Trophoblast cell (in vitro differentiated cells and primary cell): ENCODE measurements at regions not wholly inside any gene's neighbourhood (a gene's known extent, or its start where the extent isn't known, plus 50 kb on each side); places are given as distances from the start of the nearest gene placed in this dataset.
"Not testable (repeated sequence)": the region's sequence is repeated elsewhere in the genome, so short reads cannot be mapped to it uniquely, and the experiment has no call there.

Experiments used
- DNase-seq, 2 donors: peaks; one replicate each; pipeline ENCODE4 v3.0.0-alpha.2; 2016
- H2AFZ ChIP-seq: 2 replicates; pipeline ENCODE4 v1.6.1; 2013; ENCODE audit warnings: low read length, moderate library complexity, mild to moderate bottlenecking; ENCODE audit not compliant: insufficient read depth, poor library complexity
- H2AK5ac ChIP-seq: 2 replicates; pipeline ENCODE4 v1.6.1; 2013; ENCODE audit warnings: mild to moderate bottlenecking, low read length
- H2BK120ac ChIP-seq: 2 replicates; pipeline ENCODE4 v1.6.1; 2013; ENCODE audit warnings: low read length, mild to moderate bottlenecking, moderate library complexity; ENCODE audit not compliant: insufficient read depth, poor library complexity
- H2BK12ac ChIP-seq: 2 replicates; pipeline ENCODE4 v1.6.1; 2013; ENCODE audit warnings: mild to moderate bottlenecking, low read length, moderate library complexity
- H2BK5ac ChIP-seq: 2 replicates; pipeline ENCODE4 v1.6.1; 2013; ENCODE audit warnings: low read length, low read depth, moderate library complexity, mild to moderate bottlenecking; ENCODE audit not compliant: poor library complexity
- H3K14ac ChIP-seq: 2 replicates; pipeline ENCODE4 v1.6.1; 2013; ENCODE audit warnings: mild to moderate bottlenecking, low read length
- H3K18ac ChIP-seq: 2 replicates; pipeline ENCODE4 v1.6.1; 2013; ENCODE audit warnings: mild to moderate bottlenecking, low read length
- H3K23ac ChIP-seq: 2 replicates; pipeline ENCODE4 v1.6.1; 2013; ENCODE audit warnings: low read length
- H3K27ac ChIP-seq: 2 replicates; pipeline ENCODE4 v1.5.1; 2013; ENCODE audit warnings: low read depth, mild to moderate bottlenecking, inconsistent platforms, low read length, moderate library complexity
- H3K27me3 ChIP-seq: 2 replicates; pipeline ENCODE4 v1.6.1; 2013; ENCODE audit warnings: inconsistent platforms, mild to moderate bottlenecking, low read length, moderate library complexity; ENCODE audit not compliant: insufficient read depth
- H3K36me3 ChIP-seq, 2 experiments: 1 replicate in 1 of 2; 2 replicates in 1 of 2; pipeline ENCODE4 v1.6.1; 2013; ENCODE audit warnings: low read length in 2 of 2, mild to moderate bottlenecking in 2 of 2, moderate library complexity in 1 of 2; ENCODE audit not compliant: insufficient read depth in 2 of 2, control insufficient read depth in 1 of 2
- H3K4ac ChIP-seq: 2 replicates; pipeline ENCODE4 v1.6.1; 2013; ENCODE audit warnings: low read depth, mild to moderate bottlenecking, low read length, moderate library complexity
- H3K4me1 ChIP-seq, 2 experiments: 1 replicate in 1 of 2; 2 replicates in 1 of 2; pipeline ENCODE4 v1.6.1; 2013; ENCODE audit warnings: low read length in 2 of 2, mild to moderate bottlenecking in 2 of 2, moderate library complexity in 1 of 2; ENCODE audit not compliant: insufficient read depth in 2 of 2, control insufficient read depth in 1 of 2
- H3K4me2 ChIP-seq: 2 replicates; pipeline ENCODE4 v1.6.1; 2013; ENCODE audit warnings: inconsistent platforms, mild to moderate bottlenecking, low read length, moderate library complexity
- H3K4me3 ChIP-seq: 2 replicates; pipeline ENCODE4 v1.5.1; 2013; ENCODE audit warnings: mild to moderate bottlenecking, low read depth, low read length, inconsistent platforms
- H3K79me1 ChIP-seq: one replicate; pipeline ENCODE4 v1.6.1; 2013; ENCODE audit warnings: low read length
- H3K79me2 ChIP-seq: 2 replicates; pipeline ENCODE4 v1.6.1; 2013; ENCODE audit warnings: low read length, mild to moderate bottlenecking; ENCODE audit not compliant: control insufficient read depth, insufficient read depth, poor library complexity
- H3K9ac ChIP-seq: 2 replicates; pipeline ENCODE4 v1.6.1; 2013; ENCODE audit warnings: mild to moderate bottlenecking, low read length
- H3K9me3 ChIP-seq: 2 replicates; pipeline ENCODE4 v1.6.1; 2013; ENCODE audit warnings: low read depth, mild to moderate bottlenecking, control low read depth, inconsistent platforms, low read length; ENCODE audit not compliant: insufficient read depth
- H4K12ac ChIP-seq: 2 replicates; pipeline ENCODE4 v1.6.1; 2013; ENCODE audit warnings: low read depth, mild to moderate bottlenecking, low read length, moderate library complexity
- H4K8ac ChIP-seq: 2 replicates; pipeline ENCODE4 v1.6.1; 2013; ENCODE audit warnings: low read depth, mild to moderate bottlenecking, low read length, moderate library complexity
- H4K91ac ChIP-seq: one replicate; pipeline ENCODE4 v1.6.1; 2013; ENCODE audit warnings: low read depth, mild to moderate bottlenecking, low read length, moderate library complexity
- WGBS: extraction: QIAGEN DNeasy Blood & Tissue Kit; methylation state at CpG from one replicate; pipeline ENCODE4 v1.1.7; 2013; ENCODE audit warnings: missing lambda C conversion rate; ENCODE audit not compliant: insufficient read length, insufficient coverage; ENCODE audit errors: extremely low coverage; 5-methylcytosine and 5-hydroxymethylcytosine counted together

DNA sequence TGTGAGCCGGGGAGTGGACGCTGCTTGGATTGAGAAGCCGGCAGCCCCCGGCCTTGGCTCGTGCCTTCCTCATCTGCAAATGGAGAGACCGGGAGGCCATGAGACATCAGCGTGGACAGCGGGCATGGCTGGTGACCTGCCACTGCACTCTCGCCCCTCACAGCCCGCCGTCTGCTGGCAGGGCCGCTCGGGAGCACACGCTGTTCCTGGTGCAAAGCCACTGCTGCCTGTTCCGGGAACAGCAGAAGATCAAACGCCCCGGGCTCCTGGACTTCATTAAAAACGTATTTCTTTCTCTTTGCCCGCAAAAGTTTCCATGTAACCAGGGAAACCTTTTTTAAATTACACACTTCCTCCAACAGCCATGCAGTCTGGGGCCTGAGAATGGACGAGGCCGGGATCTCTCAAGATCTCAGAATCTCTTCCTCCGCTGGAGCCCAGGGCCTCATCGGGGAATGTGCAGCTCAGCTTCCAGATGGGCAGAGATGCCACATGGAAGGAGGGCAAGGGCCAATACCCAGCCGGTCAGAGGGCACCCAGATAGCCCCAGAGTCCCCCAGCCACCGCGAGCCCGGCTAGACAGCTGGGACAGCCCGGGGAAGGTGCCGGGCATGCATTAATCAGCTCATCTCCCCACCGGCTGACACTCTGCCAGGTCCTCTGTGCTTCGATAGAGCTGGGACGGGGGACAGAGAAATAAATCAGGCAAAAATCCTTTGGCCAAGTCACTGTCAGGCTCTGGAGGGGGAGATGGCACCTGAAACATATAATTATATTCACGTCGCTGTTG, 62.8 kb upstream of the PRR5 start:
- no peak overlapping the region for H4K8ac ChIP-seq
- no peak overlapping the region for H3K4ac ChIP-seq
- no peaks in the 10 kb centered on the region for H3K27me3 ChIP-seq
- H3K79me1 ChIP-seq = no peaks in the 10 kb centered on the region
- no peak overlapping the region for H2BK12ac ChIP-seq
- H3K4me2 ChIP-seq = no peak overlapping the region
- H3K9ac ChIP-seq = no peak overlapping the region
- peaks cover 5% of the 10 kb centered on the region for H3K9me3 ChIP-seq
- no peak overlapping the region for H2AK5ac ChIP-seq
- no peaks in the 10 kb centered on the region for H3K36me3 ChIP-seq
- no peak overlapping the region for H3K14ac ChIP-seq
- H3K27ac ChIP-seq = no peak overlapping the region
- WGBS = no CpG with 5 or more reads among the region's 34 CpGs
- H3K23ac ChIP-seq = no peak overlapping the region
- no peak overlapping the region for H2AFZ ChIP-seq
- no peak overlapping the region for H4K12ac ChIP-seq
- no peak for DNase-seq
- no peak overlapping the region for H2BK5ac ChIP-seq
- no peak overlapping the region for H3K4me3 ChIP-seq
- no peaks in the 10 kb centered on the region for H3K4me1 ChIP-seq
- no peaks in the 10 kb centered on the region for H3K79me2 ChIP-seq
- H4K91ac ChIP-seq = no peak overlapping the region
- no peak overlapping the region for H3K18ac ChIP-seq
- H2BK120ac ChIP-seq = no peak overlapping the region

DNA sequence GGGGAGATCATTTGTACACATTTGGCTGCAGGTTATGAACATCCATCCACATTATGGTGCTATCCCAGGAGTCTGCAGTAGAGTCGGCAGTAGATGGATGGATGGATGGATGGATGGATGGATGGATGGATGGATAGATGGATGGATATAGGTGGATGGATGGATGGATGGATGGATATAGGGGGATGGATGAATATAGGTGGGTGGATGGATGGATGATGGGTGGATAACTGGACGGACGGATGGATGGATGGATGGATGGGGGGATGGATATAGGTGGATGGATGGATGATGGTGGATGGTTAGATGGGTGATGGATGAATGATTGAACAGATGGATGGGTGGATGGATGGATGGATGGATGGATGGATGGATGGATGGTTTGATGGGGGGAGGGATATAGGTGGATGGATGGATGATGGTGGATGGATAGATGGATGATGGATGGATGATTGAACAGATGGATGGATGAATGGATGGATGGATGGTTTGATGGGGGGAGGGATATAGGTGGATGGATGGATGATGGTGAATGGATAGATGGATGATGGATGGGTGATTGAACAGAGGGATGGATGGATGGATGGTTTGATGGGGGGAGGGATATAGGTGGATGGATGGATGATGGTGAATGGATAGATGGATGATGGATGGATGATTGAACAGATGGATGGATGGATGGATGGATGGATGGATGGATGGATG, 65.3 kb upstream of the PRR5 start:
- not testable (repeated sequence) for H3K9ac ChIP-seq, H2BK12ac ChIP-seq, H3K14ac ChIP-seq, H4K8ac ChIP-seq, H3K79me1 ChIP-seq, H2AK5ac ChIP-seq, H3K27me3 ChIP-seq, H3K23ac ChIP-seq, H3K4ac ChIP-seq, H3K4me2 ChIP-seq, H4K12ac ChIP-seq, H3K9me3 ChIP-seq, H3K18ac ChIP-seq, H3K79me2 ChIP-seq, DNase-seq, H2BK120ac ChIP-seq, H3K27ac ChIP-seq, H2AFZ ChIP-seq, H3K36me3 ChIP-seq, H2BK5ac ChIP-seq, H3K4me1 ChIP-seq, H3K4me3 ChIP-seq, H4K91ac ChIP-seq
- WGBS = 100% methylated on average over 2 of the region's 3 CpGs

GRCh38 chr22:44635567-44635966, 66.4 kb upstream of the PRR5 start:
- no CpG with 5 or more reads among the region's 9 CpGs for WGBS
- H4K12ac ChIP-seq, H3K4ac ChIP-seq, H2BK5ac ChIP-seq, H3K23ac ChIP-seq, H3K4me1 ChIP-seq, H4K8ac ChIP-seq, H3K27ac ChIP-seq, DNase-seq, H2AFZ ChIP-seq, H4K91ac ChIP-seq, H3K4me3 ChIP-seq, H3K27me3 ChIP-seq, H2BK120ac ChIP-seq, H3K9ac ChIP-seq, H3K36me3 ChIP-seq, H2BK12ac ChIP-seq, H3K18ac ChIP-seq, H2AK5ac ChIP-seq, H3K4me2 ChIP-seq, H3K79me2 ChIP-seq, H3K79me1 ChIP-seq, H3K14ac ChIP-seq, H3K9me3 ChIP-seq: not testable (repeated sequence)

DNA sequence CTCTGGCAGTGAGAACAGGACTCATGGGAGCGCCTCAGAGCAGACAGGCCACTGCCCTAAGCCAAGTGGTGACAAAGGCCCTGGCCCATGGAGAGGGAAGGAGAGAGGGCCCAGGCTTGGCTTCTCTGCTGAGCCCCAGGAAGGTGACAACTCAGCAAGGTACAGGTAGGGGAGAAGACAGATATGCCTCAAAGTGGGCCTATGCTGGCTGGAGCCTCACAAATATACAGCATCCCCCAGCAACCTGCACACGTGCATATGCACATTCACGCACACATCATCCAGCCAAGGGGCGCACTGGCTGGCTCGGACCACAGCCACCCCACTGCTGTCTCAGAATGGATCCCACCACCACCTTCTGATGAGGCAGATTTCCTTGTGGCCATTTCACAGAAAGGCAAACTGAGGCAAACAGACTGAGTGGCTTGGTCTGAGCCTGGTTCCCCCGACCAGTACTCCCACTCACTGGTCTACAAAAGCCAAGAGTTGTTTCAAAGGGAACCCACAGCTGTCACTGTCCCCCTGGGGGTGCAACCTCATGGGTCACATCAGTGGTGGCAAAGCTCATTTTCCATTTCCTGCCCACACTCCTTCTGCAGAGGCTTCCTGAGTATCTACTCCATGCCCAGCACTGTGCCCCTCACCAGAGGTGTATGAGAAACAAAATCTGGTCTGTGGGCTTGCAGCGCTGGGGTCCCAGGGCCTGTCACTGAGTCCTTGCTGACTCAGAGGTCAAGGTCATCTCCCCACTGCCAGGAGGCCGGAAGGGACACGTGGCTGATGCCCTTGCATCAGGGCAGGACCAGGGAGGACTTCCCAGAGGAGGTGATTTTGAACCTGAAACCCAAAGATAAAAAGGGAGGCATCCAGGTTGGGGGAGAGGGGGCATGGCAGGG, 67.3 kb upstream of the PRR5 start:
- Histone ChIP-seq H3K27ac (no peak overlapping the region), H2AK5ac (no peak overlapping the region), H3K14ac (no peak overlapping the region), H4K12ac (no peak overlapping the region), H3K79me1 (no peaks in the 10 kb centered on the region), H4K8ac (no peak overlapping the region), H2BK5ac (no peak overlapping the region), H2BK120ac (no peak overlapping the region), H3K4me3 (no peak overlapping the region), H3K79me2 (no peaks in the 10 kb centered on the region), H3K9ac (no peak overlapping the region), H3K23ac (no peak overlapping the region), H3K4me1 (no peaks in the 10 kb centered on the region), H3K9me3 (peaks cover 7% of the 10 kb centered on the region), H3K36me3 (no peaks in the 10 kb centered on the region), H3K27me3 (no peaks in the 10 kb centered on the region), H3K4me2 (no peak overlapping the region), H2BK12ac (no peak overlapping the region), H4K91ac (no peak overlapping the region), H3K4ac (no peak overlapping the region), H2AFZ (no peak overlapping the region), H3K18ac (no peak overlapping the region)
- WGBS = no CpG with 5 or more reads among the region's 9 CpGs
- DNase-seq = no peak
